Kidney epithelial cell (primary cell): ENCODE measurements at regions not wholly inside any gene's neighbourhood (a gene's known extent, or its start where the extent isn't known, plus 50 kb on each side); places are given as distances from the start of the nearest gene placed in this dataset.

Experiments used
- DNase-seq: peaks from one replicate; pipeline ENCODE4 v3.0.0-alpha.2; 2010; ENCODE audit warnings: low read depth
- H3K27me3 ChIP-seq: 2 replicates; pipeline ENCODE4 v1.6.0; 2011; ENCODE audit warnings: low read length; ENCODE audit not compliant: control insufficient read depth, insufficient read depth
- H3K36me3 ChIP-seq: 2 replicates; pipeline ENCODE4 v1.5.1; 2011; ENCODE audit warnings: low read length; ENCODE audit not compliant: control insufficient read depth, insufficient read depth
- H3K4me3 ChIP-seq: 2 replicates; pipeline ENCODE4 v1.5.1; 2011; ENCODE audit warnings: low read depth, mild to moderate bottlenecking, control low read depth, low read length
- TF ChIP-seq, protein P1 (sequence below): IDR thresholded peaks from 2 replicates; pipeline ENCODE4 v1.5.1; 2011; ENCODE audit warnings: mild to moderate bottlenecking, moderate library complexity, low read length, control low read depth, inconsistent platforms; ENCODE audit not compliant: insufficient read depth, poor library complexity, severe bottlenecking

DNA sequence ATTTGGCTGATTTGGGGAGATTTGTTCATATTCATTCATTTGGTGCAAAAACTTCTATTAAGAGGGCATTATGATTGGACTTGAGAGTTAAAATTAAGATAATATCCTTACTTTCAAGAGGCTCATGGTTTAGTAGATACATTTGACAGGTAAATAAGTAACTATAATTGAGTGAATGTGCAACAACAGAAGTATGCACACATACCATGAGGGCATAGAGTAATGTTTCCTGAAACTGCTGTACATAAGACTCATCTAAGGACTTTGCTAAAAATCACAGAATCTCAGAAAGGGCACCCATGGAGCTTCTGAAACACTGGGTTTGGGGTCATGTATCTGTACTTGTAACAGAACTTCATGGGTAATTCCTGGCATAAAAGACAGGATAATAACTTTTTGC lies 70.1 kb upstream of the PPP2R2B start:
- no peak overlapping the region for H3K4me3 ChIP-seq
- H3K27me3 ChIP-seq = no peaks in the 10 kb centered on the region
- peak; percentile 5 for DNase-seq
- H3K36me3 ChIP-seq = no peaks in the 10 kb centered on the region
- TF ChIP-seq, protein P1, sequence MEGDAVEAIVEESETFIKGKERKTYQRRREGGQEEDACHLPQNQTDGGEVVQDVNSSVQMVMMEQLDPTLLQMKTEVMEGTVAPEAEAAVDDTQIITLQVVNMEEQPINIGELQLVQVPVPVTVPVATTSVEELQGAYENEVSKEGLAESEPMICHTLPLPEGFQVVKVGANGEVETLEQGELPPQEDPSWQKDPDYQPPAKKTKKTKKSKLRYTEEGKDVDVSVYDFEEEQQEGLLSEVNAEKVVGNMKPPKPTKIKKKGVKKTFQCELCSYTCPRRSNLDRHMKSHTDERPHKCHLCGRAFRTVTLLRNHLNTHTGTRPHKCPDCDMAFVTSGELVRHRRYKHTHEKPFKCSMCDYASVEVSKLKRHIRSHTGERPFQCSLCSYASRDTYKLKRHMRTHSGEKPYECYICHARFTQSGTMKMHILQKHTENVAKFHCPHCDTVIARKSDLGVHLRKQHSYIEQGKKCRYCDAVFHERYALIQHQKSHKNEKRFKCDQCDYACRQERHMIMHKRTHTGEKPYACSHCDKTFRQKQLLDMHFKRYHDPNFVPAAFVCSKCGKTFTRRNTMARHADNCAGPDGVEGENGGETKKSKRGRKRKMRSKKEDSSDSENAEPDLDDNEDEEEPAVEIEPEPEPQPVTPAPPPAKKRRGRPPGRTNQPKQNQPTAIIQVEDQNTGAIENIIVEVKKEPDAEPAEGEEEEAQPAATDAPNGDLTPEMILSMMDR = no peak

DNA sequence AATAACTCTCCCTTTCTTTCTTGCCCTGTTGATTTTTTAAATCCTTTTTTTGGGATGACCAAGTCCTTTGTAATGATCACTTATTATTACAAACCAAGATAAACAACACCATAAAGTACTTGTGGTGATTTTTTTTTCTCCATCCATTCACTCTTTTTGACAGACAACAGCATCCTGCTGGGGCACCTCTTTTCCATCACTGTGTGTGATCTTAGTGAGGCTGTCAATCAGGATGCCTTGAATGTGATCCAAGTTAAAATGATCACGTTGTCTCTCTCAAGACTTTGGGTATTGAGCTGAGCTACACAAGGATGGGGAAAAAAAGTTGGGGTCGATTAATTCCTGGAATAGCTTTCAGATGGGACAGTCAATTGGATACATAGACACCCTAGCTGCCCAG lies 73.6 kb upstream of the PPP2R2B start:
- no peak for DNase-seq
- Histone ChIP-seq H3K36me3 (no peaks in the 10 kb centered on the region), H3K4me3 (no peak overlapping the region), H3K27me3 (no peaks in the 10 kb centered on the region)
- TF ChIP-seq, protein P1 = no peak

DNA sequence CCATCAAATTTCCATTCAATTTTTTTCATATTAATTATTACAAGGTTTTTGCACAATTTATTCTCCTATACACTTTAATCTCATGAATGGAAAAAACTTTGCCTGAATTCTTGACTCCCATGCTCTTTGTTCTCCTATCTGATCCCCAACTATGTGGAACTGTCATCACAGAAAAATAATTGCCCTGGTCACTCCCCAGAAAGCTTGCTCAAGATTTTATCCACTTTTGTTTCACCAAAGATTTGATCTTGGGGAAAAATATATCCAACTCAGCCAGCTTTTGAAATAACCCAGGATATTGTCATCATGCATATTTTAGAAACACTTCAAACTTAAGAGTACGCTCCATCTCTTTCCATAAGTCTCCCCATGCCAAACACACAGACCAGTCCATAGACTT lies 77.7 kb upstream of the PPP2R2B start:
- TF ChIP-seq, protein P1 = no peak
- no peaks in the 10 kb centered on the region for H3K36me3 ChIP-seq
- no peaks in the 10 kb centered on the region for H3K27me3 ChIP-seq

DNA sequence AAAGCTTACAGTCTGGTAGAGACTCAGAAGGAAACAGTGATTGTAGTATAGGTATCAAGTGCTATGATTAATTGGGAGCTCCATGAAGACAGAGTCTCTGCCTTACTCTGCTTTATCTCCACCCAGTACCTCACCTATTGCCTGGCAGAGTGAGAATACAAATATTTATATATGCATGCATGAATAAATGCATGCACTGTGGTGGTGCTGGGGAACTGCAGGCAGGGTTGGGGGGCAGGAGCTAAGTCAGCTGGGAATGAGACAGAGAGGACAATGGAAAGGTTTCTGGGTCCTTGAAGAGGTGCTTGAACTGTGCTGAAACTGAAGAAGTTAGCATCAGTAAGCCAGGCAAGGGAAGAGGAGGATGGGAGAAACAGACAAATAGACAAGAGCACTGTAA lies 80.8 kb upstream of the PPP2R2B start:
- Histone ChIP-seq H3K4me3 (no peak overlapping the region), H3K27me3 (no peaks in the 10 kb centered on the region), H3K36me3 (no peaks in the 10 kb centered on the region)
- DNase-seq = no peak
- TF ChIP-seq, protein P1 = no peak

More for the DNA sequence above, 77.7 kb upstream of the PPP2R2B start:
- DNase-seq = no peak
- no peak overlapping the region for H3K4me3 ChIP-seq

DNA sequence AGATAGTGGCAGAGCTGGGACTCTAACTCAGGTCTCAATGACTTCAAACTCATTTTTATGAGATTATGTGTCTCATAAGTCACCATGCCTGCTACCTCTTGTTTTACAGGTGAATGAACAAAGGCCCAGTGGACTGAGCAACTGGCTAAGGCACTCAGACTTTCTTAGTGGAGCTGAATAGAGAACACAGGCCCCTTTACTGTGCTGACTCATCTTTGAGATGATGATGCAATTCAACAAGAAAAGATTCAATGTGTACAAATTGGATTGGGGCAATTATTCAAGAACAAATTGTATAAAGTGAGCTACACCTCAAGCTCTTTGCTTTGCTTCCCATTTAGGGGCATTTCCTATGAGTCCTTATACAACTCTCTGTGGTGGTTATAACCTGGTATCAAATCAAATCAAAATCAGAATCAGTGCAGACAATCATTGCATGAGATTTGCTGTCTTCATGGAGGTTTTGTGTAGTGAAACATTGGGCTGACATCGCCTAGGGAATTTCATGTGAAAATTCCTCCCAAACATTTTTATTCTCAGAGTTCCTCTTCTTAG lies 84.3 kb upstream of the PPP2R2B start:
- H3K27me3 ChIP-seq = no peaks in the 10 kb centered on the region
- DNase-seq = peak; percentile 35

More for the DNA sequence above, 84.3 kb upstream of the PPP2R2B start:
- no peaks in the 10 kb centered on the region for H3K36me3 ChIP-seq
- TF ChIP-seq, protein P1 = no peak
- no peak overlapping the region for H3K4me3 ChIP-seq
